A549 (cell line): ENCODE measurements at regions not wholly inside any gene's neighbourhood (a gene's known extent, or its start where the extent isn't known, plus 50 kb on each side); places are given as distances from the start of the nearest gene placed in this dataset.

Experiments used
- EP300 ChIP-seq, 2 experiments: fragments of >200 bp; sonication (Bioruptor Twin); formaldehyde crosslinking; IDR thresholded peaks; 2 replicates in 1 of 2; 3 replicates in 1 of 2; pipeline ENCODE4 v1.6.1; 2016 to 2017
- POLR2A ChIP-seq: IDR thresholded peaks from 2 replicates; pipeline ENCODE4 v1.6.1; 2012; ENCODE audit warnings: mild to moderate bottlenecking, low read length
- RNF2 ChIP-seq: fragments of 200-600 bp; sonication (generic); IDR thresholded peaks from 2 replicates; pipeline ENCODE4 v1.6.1; 2016; ENCODE audit warnings: low read depth, mild to moderate bottlenecking, antibody characterized with exemption, moderate library complexity, borderline replicate concordance
- TF ChIP-seq, protein P1 (sequence below): fragments of >200 bp; sonication (Bioruptor Twin); formaldehyde crosslinking; IDR thresholded peaks from 3 replicates; pipeline ENCODE4 v1.5.1; 2016

GRCh38 chr20:22430746-22431168, 153.6 kb downstream of the FOXA2 start:
- TF ChIP-seq, protein P1, sequence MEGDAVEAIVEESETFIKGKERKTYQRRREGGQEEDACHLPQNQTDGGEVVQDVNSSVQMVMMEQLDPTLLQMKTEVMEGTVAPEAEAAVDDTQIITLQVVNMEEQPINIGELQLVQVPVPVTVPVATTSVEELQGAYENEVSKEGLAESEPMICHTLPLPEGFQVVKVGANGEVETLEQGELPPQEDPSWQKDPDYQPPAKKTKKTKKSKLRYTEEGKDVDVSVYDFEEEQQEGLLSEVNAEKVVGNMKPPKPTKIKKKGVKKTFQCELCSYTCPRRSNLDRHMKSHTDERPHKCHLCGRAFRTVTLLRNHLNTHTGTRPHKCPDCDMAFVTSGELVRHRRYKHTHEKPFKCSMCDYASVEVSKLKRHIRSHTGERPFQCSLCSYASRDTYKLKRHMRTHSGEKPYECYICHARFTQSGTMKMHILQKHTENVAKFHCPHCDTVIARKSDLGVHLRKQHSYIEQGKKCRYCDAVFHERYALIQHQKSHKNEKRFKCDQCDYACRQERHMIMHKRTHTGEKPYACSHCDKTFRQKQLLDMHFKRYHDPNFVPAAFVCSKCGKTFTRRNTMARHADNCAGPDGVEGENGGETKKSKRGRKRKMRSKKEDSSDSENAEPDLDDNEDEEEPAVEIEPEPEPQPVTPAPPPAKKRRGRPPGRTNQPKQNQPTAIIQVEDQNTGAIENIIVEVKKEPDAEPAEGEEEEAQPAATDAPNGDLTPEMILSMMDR = no peak
- TF ChIP-seq EP300 (IDR thresholded peaks at IDR 0.05) (no peak), POLR2A (no peak), RNF2 (no peak)
